GM18519 (cell line): ENCODE measurements at regions not wholly inside any gene's neighbourhood (a gene's known extent, or its start where the extent isn't known, plus 50 kb on each side); places are given as distances from the start of the nearest gene placed in this dataset.

Experiments used
- ATAC-seq: cut with Tn5 transposase; IDR thresholded peaks from one replicate; pipeline ENCODE4 v1.9.1; 2021; ENCODE audit warnings: mild to moderate bottlenecking, moderate library complexity; ENCODE audit not compliant: unreplicated experiment, low FRiP score

- ATAC-seq: no peak
Observed at GRCh38 chr7:156490021-156490800, 150.4 kb upstream of the RNF32 start.

- ATAC-seq: no peak
Observed at GRCh38 chr7:156487811-156488533, 152.6 kb upstream of the RNF32 start.

DNA sequence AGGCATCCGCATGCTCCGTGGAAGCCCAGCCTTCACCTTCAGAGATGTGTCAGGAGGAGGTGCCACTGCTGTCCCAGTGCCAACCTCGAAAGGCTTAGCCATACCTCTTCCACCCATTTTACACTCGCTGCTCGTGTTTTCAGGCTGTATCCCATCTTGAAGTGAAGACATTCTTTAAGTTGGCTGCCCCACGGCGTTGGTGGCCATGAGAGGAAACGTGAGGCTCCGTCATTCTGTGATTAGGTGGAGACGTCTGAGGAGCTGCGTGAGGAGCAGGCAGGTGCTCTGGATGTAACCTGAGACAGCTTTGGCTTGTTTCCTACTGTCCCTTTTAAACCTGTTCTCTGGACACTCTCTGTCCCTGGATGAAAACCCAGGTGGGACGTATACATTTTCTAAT lies 159.9 kb upstream of the RNF32 start:
- no peak for ATAC-seq

- ATAC-seq: no peak
Observed at GRCh38 chr7:156479596-156479995, 161.0 kb upstream of the RNF32 start.

DNA sequence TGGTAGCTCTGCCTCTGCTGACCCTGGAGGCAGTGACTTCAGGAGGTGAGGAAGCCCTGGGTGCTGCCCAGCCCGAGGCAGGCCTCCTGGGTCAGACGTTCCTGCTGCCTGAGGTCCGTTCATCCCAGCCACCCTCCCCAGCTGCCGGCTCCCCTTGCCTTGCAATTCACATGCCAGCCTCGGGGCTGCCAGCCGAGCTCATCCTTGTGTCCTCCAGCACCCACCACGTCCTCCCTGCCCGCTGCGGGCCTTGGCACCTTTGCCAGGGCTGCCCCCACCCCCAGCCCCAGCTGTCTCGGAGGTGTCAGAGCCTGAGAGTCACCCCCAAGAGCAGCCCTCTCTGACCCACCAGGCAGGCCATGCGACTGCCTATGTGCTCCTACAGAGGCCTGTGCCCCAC lies 162.1 kb upstream of the RNF32 start:
- ATAC-seq: no peak

DNA sequence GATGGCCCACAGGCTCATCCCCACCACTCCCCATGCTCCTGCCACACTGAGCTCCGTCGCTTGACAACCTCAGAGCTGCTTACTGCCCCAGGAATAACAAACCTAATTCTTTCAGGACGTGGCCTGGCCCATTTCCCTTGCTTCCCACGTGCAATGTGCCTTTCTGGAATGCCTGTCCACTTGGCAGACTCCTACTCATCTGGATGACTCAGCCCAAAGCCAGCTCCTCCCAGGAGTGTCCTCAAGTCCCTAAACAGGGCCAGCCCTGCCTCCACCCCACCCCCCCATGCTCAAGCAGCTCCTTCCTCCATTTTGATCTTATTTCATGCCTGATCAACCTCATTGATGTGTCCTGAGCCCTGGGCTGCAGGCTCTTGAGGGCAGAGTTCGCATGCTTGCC lies 164.9 kb upstream of the RNF32 start:
- no peak for ATAC-seq

DNA sequence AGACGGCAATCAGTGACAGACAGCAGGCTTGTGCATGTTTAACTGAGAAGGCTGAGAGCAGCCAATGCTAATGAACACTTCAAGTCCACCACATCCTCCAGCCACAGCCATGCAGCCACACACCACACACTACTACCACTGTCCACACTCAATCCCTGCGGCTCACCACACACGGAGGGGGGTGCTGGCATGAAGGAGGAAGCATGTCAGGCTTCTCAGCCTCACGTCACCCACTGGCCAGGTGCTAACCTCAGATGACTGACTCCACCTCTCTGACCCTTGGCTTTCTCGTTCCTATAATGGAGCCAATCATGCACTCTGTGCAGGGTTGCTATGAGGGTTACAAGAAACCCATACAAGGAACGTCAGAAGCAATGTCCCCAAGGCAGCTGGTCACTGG lies 165.4 kb upstream of the RNF32 start:
- no peak for ATAC-seq

GRCh38 chr7:156474241-156474743 lies 166.3 kb upstream of the RNF32 start:
- no peak for ATAC-seq

DNA sequence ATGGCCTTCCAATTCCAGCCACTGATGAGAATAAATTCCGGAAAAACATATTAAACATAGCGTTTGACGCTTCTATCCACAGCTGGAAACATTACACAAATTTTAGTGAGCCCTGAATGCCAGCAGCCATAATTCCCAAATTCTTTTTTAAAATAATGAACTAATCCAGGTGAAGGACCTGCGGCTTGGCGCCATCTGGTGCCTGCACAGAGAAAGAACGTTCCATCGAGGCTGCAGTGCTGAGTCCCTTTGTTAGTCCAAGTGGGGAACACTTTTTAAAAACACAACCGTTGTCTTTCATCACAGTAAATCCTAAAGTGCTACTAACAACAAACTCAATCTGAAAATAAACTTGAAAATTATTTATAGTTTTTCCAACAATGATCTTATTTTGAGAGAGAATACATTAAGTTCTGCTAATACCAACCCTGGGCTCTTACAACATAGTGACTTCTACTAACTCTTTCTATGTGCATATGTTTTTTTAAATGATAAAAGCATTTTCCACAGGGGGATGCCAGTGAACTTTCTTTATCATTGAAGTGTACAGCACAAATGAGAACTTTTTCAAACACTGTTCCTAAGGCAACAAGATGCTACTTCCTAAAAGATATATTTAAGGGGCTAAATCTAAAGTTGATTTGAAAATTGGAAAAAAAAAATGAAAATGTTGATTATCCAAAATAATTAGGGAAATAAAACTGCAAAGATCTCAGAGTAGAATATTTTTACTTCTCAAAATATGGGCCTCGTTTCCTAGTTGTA lies 166.9 kb upstream of the RNF32 start:
- no peak for ATAC-seq

DNA sequence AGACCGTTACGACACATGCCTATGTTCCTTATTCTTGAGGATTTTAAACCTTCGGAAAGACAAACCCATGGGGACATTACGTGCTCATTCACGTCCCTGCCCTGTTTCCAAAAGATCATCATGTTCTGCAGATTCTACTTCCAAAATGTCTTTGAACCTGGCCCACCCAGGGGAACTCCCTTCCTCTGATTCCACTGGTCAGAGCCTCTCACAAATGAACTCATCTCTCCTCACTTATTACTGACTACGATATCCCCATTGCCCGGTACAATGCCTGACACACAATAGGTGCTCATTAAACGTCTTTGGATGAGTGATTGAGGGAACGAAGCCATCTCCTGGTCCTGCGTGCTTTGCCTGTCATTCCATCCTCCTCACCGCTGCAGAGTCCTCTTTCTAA lies 168.3 kb upstream of the RNF32 start:
- ATAC-seq: no peak

DNA sequence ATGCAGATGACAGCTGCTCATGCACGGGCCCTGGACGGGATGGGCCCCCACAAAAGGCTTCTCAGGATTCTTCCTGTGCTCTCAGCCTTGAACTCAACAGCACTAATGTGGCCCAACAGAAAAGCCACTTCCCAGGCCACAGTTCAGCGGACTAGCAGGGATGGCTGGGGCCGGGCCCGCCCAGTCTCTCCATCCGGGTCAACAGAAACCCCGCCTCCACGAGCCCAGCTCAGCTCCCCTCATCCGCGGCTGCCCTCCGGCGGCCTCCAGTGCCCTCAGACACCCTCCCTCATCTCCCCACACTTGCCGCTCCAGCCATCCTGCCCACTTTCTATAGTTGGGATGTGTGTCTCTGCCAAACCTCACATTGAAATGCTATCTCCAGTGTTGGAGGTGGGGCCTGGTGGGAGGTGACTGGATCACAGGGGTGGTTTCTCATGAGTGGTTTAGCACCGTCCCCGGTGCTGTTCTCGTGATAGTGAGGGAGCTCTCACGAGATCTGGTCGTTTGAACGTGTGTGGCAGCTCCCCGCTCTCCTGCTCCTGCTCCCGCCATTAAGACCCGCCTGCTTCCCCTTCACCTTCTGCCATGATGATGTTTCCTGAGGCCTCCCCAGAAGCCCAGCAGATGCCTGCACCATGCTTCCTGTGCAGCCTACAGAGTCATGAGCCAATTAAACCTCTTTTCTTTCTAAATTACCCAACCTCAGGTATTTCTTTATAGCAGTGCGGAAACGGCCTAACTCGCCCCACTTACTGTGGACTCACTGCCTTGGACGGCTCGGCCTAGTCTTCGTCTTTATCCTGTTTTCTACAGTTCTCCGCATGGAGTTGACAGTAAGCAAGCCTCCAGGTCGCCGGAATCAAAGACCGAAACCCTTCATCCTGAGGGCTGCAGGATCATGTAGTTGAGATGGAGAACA lies 169.9 kb upstream of the RNF32 start:
- no peak for ATAC-seq

DNA sequence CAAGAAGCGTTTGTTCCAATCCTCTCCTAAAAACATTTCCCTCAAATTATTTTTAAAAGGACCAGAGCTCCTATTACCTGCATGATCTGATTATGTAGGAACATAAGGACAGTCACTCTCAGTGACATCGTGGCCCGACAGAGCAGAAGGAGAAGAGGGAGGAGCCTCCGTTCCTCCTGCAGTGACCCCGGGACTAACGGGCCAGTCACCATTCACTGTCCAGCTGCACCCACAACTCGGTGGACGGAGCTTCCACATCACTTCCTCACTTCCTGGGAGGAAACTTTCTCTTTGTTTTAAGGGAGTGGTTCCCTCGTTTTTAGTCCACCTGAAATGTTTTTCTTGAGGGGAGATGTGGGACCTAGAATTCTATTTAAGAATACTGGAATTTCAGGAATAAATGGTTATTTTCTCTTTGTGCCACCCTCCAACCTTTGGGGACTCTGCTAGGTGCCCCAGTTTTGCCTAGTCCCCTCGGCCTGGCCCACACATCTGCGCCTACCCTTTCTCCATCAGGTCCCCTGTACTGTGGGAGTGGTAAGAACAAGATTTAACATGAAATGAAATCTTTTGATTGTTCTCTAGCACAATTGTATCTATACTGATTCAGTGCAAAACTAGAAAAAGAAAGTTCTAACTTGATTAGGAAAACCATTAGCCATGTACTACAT lies 173.5 kb upstream of the RNF32 start:
- ATAC-seq: no peak

- no peak for ATAC-seq
Observed at GRCh38 chr7:156466272-156466671, 174.3 kb upstream of the RNF32 start.

- ATAC-seq: no peak
Observed at GRCh38 chr7:156465186-156465585, 175.4 kb upstream of the RNF32 start.

DNA sequence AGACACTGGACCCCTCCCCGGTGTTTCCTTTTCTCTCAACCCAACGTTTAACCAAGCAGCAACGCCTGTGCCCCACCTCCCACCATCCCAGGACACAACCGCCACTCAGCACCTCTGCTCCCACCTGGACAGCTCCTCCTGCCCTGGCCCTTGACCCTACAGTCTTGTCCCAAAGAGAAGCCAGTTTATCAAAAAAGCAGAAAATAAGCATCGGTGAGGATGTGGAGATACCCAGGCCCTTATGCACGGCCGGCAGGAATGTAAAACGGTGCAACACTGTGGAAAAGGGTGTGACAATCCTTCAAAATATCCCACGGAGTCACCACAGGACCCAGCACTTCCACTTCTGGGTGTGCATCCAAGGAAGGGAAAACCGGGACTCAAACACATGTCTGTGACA lies 176.2 kb upstream of the RNF32 start:
- no peak for ATAC-seq

DNA sequence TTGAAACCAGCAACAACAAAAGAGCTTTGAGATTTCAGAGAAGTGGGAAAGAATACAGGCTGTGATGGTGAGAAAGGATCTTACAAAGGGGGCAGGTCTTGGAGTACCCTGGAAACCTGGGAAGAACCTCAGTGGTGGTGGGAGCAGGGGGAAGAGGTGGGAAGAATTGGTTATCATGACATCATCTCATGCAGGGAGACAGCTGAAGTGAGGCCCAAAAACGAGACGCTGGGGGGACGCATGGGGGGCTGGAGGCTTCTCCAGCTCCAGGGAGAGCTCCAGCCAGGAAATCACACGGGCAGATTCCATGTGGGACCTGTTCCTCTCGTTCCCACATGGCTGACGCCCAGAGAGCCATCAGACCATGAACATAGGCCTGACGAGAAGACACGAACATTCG lies 177.3 kb upstream of the RNF32 start:
- ATAC-seq: no peak

- no peak for ATAC-seq
Observed at GRCh38 chr7:156461881-156462665, 178.5 kb upstream of the RNF32 start.

DNA sequence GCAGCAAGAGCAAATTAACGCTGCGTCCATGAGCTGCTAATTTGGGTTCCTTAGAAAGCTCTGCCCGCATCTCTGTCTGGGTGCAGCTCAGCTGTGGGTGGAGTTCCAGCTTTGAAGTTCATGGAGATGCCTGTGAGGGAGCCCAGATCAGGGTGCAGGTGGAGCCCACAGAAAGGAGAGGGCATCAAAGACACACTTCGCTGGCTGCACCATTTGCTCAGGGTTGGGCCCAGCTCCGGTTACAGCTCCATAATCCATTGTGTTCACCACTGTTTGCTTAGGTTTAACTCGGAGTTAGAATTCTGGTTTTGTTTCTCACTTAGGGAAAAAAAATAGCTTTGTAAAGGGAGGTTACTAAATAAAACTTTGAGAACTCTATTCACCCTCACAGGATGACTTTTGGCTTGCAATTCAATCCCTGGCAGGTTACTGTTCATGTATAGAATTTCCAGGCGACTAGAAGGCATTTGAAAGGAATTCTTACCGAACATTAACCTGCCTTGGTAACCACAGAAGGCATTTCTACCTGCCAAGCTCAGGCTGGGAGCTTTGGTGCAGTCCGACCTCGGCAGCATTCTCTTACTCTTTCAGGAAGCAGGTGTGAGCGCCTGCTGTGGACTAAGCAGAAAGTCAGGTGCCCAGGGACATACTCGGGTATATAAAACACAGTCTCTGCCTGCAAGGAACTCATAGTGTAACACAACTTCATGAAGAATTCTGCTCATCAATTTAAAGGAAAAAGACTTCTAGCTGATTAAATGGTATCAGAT lies 179.5 kb upstream of the RNF32 start:
- ATAC-seq: no peak
